Body of pancreas (tissue), 4 donors: ENCODE measurements at regions not wholly inside any gene's neighbourhood (a gene's known extent, or its start where the extent isn't known, plus 50 kb on each side); places are given as distances from the start of the nearest gene placed in this dataset.

Experiments used
- ATAC-seq: fragments of 150-250 bp; one replicate; pipeline ENCODE4 v1.9.1; 2016
- DNase-seq, 4 donors: peaks; one replicate each; pipeline ENCODE4 v3.0.0-alpha.2; 2019
- H3K27ac ChIP-seq, 4 donors: fragments of 200-600 bp; sonication (generic); 1 replicate in 3 of 4; 2 replicates in 1 of 4; pipeline versions ENCODE4 v1.5.1 to v1.6.1; 2016 to 2019; ENCODE audit warnings: mild to moderate bottlenecking in 1 of 4, mixed read lengths in 1 of 4, moderate library complexity in 1 of 4
- H3K27me3 ChIP-seq, 2 donors: fragments of 200-600 bp; sonication (generic); one replicate each; pipeline ENCODE4 v1.6.0; 2016; ENCODE audit warnings: mild to moderate bottlenecking in 1 of 2
- H3K36me3 ChIP-seq, 2 donors: fragments of 200-600 bp; sonication (generic); replicated peaks in 1 of 2; 2 replicates each; pipeline ENCODE4 v1.5.1; 2016; ENCODE audit warnings: low read depth in 2 of 2; ENCODE audit not compliant: insufficient read depth in 1 of 2
- H3K4me1 ChIP-seq: fragments of 200-600 bp; sonication (generic); one replicate; pipeline ENCODE4 v1.6.0; 2016
- H3K4me3 ChIP-seq, 2 donors: fragments of 200-600 bp; sonication (generic); 1 replicate in 1 of 2; 2 replicates in 1 of 2; pipeline ENCODE4 v1.5.1; 2016 to 2019
- H3K9me3 ChIP-seq, 3 donors: fragments of 200-600 bp; sonication (generic); 1 replicate in 2 of 3; 2 replicates in 1 of 3; pipeline ENCODE4 v1.5.1; 2016
- CTCF ChIP-seq, 7 experiments: fragments of 450-650 bp in 4 of 7; fragments of 200-600 bp in 3 of 7; sonication (generic) in 3 of 7; IDR thresholded peaks; one replicate each; pipeline ENCODE4 v1.5.1; 2016 to 2019; ENCODE audit warnings: antibody characterized with exemption in 7 of 7
- POLR2A ChIP-seq, 3 donors: fragments of 450-650 bp; IDR thresholded peaks; one replicate each; pipeline ENCODE4 v1.6.1; 2016; ENCODE audit warnings: antibody characterized with exemption in 3 of 3, mild to moderate bottlenecking in 2 of 3
- WGBS, 2 donors: methylation state at CpG; one replicate each; pipeline ENCODE4 v1.1.5; 2017; 5-methylcytosine and 5-hydroxymethylcytosine counted together
- intact Hi-C: fragments of 100-400 bp; cut with DNase I; formaldehyde crosslinking; loops from one replicate; pipeline ENCODE4 v1.15.1; 2023

- Histone ChIP-seq H3K27ac (no peak overlapping the region), H3K4me1 (no peaks in the 10 kb centered on the region), H3K27me3 (no peaks in the 10 kb centered on the region), H3K36me3 (no peaks in the 10 kb centered on the region), H3K9me3 (no peaks in the 10 kb centered on the region), H3K4me3 (no peak overlapping the region)
- intact Hi-C loops = no loop called here
- DNase-seq (no peak), ATAC-seq (no peak)
- TF ChIP-seq POLR2A (IDR thresholded peaks at IDR 0.05) (no peak), CTCF (IDR thresholded peaks at IDR 0.05) (no peak)
- WGBS, 2 donors = 63 to 67% methylated on average over 6 of the region's 6 CpGs
Observed at GRCh38 chr7:136057509-136057908, 80.3 kb upstream of the MTPN start.

GRCh38 chr7:136056651-136057231, 79.6 kb upstream of the MTPN start:
- H3K36me3 ChIP-seq = no peaks in the 10 kb centered on the region
- H3K9me3 ChIP-seq = no peaks in the 10 kb centered on the region
- intact Hi-C loops = no loop called here
- no peak for DNase-seq
- H3K27me3 ChIP-seq = no peaks in the 10 kb centered on the region
- ATAC-seq = no peak
- H3K4me3 ChIP-seq = no peak overlapping the region
- no peak for TF ChIP-seq POLR2A (IDR thresholded peaks at IDR 0.05)
- TF ChIP-seq CTCF (IDR thresholded peaks at IDR 0.05) = no peak
- 48 to 65% methylated on average over 6 of the region's 6 CpGs for WGBS, 2 donors
- no peak overlapping the region for H3K27ac ChIP-seq
- H3K4me1 ChIP-seq = no peaks in the 10 kb centered on the region

DNA sequence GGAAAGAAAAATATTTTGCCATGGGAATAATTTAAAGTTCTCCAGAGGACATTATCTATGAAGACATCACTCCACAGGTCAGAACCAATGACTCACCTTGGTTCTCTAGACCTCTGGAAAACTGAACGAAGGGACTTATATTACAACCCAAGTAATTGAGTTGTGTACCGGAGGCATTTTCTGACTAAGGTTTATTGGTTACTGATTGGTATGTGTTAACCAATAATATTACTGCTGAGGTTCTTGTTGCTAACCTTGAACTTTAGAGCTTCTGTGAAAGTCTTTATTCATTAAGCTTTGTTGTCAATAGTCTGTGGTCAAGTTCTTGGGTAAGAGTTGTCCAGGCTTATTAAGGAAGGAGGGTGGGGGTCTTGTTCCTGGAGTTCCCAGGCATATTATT, 78.1 kb upstream of the MTPN start:
- Histone ChIP-seq H3K4me3 (no peak overlapping the region), H3K36me3 (no peaks in the 10 kb centered on the region), H3K9me3 (no peaks in the 10 kb centered on the region), H3K4me1 (no peaks in the 10 kb centered on the region), H3K27me3 (no peaks in the 10 kb centered on the region), H3K27ac (no peak overlapping the region)
- intact Hi-C loops = no loop called here
- no peak for ATAC-seq
- WGBS, 2 donors = 35 to 45% methylated on average over 2 of the region's 2 CpGs
- no peak for DNase-seq
- TF ChIP-seq CTCF (IDR thresholded peaks at IDR 0.05) (no peak), POLR2A (IDR thresholded peaks at IDR 0.05) (no peak)

DNA sequence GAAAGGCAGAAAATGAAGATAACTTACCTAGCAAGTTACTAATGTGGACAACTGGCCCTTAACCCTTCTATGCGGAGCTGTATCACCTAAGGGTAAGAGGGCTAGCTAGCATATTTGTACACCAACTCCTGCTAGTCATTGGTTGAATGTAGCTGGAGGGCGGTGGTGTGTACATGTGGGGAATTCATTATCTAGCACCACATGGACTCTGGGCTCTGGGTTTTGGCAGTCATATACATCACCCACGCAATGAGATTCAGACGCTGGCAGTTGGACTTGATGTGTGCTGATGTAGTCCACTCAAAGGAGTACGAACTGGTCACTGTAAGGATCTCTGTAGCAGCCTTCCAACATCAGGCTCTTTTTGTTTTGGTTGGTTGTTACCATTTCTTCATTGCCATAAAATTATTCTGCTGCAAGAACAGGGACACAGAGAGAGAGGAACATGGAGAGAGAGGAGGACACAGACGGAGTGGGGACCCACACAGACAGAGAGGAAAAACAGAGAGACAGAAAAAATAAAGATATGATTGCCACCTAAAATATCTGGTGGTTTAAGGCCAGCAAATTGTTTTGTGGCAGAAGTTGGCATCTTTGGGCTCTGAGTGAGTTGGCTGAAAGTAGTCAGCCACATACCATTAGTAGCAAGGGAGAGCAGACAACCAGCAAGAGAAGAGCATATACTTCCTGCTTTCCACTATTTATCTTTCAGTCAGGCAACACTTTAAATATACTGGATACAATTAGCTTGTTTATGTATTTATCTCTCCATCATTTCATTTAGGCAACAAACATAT, 76.7 kb upstream of the MTPN start:
- no peaks in the 10 kb centered on the region for H3K4me1 ChIP-seq
- no peak for ATAC-seq
- intact Hi-C loops = no loop called here
- no peaks in the 10 kb centered on the region for H3K27me3 ChIP-seq
- DNase-seq = no peak
- TF ChIP-seq POLR2A (IDR thresholded peaks at IDR 0.05) = no peak
- no peak for TF ChIP-seq CTCF (IDR thresholded peaks at IDR 0.05)
- H3K9me3 ChIP-seq = no peaks in the 10 kb centered on the region
- 74 to 80% methylated on average over 6 of the region's 6 CpGs for WGBS, 2 donors
- no peak overlapping the region for H3K4me3 ChIP-seq
- no peak overlapping the region for H3K27ac ChIP-seq
- no peaks in the 10 kb centered on the region for H3K36me3 ChIP-seq
